Posterior vena cava (tissue), 2 donors: ENCODE measurements at regions not wholly inside any gene's neighbourhood (a gene's known extent, or its start where the extent isn't known, plus 50 kb on each side); places are given as distances from the start of the nearest gene placed in this dataset.
"Not testable (repeated sequence)": the region's sequence is repeated elsewhere in the genome, so short reads cannot be mapped to it uniquely, and the experiment has no call there.

ENCODE experiments used
- DNase-seq: peaks from one replicate; pipeline ENCODE4 v3.0.0-alpha.2; 2020; ENCODE audit warnings: low spot score
- intact Hi-C, 2 donors: fragments of 100-400 bp; cut with DNase I; formaldehyde crosslinking; loops; one replicate each; pipeline versions ENCODE4 v1.14.1 to v1.14.2; 2022 to 2023
- donor health status: DM: yes; HTN: yes; CAD: no.
- donor health status: DM: yes; HTN: yes; CAD: no.

DNA sequence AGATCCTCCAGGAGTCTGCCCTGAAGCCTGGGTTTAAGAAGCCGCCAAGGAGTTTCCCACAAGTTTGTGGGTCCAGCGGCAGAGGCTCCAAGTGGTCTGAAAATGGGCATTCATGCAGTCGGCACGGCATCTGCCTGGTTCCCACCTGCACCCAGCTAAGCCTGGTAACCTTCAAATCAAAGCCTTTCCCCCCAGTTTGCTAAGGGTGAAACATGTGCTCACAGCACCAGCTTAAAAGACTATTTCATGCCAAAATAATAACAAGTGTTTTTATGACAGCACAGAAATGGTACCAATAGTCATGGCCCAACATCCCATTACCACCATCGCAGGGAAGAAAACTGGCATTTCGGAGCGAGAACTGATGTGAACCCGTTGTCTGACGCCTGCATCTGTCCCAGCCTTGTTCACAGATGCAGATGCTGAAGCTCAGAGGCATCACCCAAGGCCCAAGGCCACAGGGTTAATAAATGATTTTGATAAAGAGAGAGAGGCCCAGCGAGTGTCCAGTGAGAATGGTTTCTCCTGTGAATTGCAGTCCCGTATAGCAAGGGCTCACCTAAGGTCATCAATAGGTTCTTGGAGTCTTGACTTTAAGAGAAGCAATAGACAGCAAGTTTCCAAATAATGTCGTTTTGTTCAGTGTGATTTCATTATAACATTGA, 188.0 kb upstream of the TPM1 start:
- no peak for DNase-seq
- intact Hi-C loops = no loop called here

DNA sequence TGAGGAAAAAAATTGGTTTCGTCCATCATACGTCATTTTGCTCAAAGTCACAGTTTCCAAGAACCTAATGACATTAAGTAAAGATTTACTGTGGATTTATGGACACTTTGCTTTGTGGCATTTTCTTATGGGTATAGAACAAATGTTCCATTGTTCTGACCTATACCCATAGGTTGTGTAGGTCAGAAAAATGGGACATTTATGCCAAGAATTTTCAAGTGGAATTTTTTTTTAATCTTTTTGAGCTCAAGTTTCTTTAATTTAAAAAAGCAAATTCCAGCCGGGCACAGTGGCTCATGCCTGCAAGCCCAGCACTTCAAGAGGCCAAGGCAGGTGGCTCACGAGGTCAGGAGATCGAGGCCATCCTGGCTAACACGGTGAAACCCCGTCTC, 187.5 kb upstream of the TPM1 start:
- intact Hi-C loops = no loop called here
- DNase-seq = no peak

GRCh38 chr15:62856466-62857246, 185.9 kb upstream of the TPM1 start:
- DNase-seq = no peak
- intact Hi-C loops = no loop called here

DNA sequence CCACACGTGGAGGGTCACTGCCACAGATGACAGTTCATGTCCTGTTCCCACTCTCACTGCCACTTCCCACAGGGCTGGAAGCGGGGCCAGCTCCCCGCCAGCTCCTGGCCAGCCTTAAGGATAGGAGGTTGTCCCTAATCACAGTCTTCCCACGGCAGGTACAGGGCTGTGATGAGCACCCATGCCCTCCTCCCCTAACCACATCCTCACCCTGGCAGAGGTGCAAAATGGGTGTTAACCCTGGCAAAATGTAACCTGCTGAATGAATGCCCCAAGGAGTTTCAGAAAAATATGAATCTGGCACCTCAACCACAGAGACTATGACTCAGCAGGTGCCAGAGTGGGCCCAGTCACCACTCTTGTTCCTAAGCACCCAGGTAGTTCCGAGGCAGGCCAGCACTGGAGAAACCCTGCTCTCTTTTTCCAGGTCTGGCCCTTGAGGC, 185.1 kb upstream of the TPM1 start:
- intact Hi-C loops = no loop called here
- DNase-seq = no peak

- DNase-seq = no peak
These were observed 184.2 kb upstream of the TPM1 start for GRCh38 chr15:62858343-62858742.

DNA sequence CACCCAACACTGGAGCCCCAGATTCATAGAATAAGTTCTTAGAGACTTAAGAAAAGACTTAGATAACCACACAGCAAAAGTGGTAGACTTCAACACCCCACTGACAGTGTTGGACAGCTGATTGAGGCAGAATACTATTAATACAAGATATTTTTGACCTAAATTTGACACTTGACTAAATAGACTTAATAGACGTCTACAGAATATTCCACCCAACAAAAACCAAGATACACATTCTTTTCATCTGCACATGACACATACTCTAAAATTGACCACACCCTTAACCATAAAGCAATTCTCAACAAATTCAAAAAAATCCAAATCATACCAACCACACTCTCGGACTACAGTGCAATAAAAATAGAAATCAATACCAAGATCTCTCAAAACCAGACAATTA, 179.8 kb upstream of the TPM1 start:
- intact Hi-C loops = no loop called here
- no peak for DNase-seq

More at GRCh38 chr15:62858343-62858742, 184.2 kb upstream of the TPM1 start:
- intact Hi-C loops = no loop called here

GRCh38 chr15:62866366-62866765, 176.2 kb upstream of the TPM1 start:
- intact Hi-C loops = no loop called here
- DNase-seq = no peak

DNA sequence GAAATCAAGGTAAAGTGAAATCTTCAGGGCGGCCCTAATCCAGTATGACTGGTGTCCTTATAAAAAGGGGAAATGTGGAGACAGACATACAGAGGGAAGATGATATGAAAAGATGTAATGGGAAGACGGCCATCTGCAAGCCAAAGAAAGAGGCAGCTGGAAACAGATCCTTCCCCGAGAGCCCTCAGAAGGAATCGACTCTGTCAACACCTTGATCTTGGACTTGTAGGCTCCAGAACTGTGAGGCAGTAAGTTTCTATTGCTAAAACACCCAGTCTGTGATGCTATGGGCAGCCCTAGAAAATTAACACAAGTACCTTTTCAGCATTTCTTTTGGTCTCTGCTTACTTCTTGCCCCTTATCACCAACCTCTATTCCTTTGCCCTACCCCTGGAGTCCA, 174.7 kb upstream of the TPM1 start:
- no peak for DNase-seq
- intact Hi-C loops = no loop called here

GRCh38 chr15:62868507-62868906, 174.0 kb upstream of the TPM1 start:
- intact Hi-C loops = no loop called here

GRCh38 chr15:62869116-62869515, 173.4 kb upstream of the TPM1 start:
- DNase-seq = no peak
- intact Hi-C loops = no loop called here

More at GRCh38 chr15:62868507-62868906, 174.0 kb upstream of the TPM1 start:
- DNase-seq = no peak

DNA sequence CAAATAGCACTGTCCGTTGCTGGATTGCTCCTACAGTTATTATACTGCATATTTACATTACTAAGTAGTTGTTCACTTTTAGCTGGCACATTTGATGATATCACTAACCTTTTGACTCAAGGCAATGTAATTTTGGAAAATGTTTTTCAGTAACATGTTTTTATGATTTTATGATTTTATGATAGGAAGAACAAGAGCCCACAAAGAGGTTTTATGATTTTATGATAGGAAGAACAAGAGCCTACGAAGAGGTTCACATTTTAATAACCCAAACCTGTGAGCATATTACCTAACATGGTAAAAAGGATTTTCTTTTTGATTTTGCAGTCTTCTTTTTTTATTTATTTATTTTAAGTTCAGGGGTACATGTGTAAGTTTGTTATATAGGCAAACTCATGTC, 172.3 kb upstream of the TPM1 start:
- intact Hi-C loops = no loop called here
- DNase-seq = no peak

DNA sequence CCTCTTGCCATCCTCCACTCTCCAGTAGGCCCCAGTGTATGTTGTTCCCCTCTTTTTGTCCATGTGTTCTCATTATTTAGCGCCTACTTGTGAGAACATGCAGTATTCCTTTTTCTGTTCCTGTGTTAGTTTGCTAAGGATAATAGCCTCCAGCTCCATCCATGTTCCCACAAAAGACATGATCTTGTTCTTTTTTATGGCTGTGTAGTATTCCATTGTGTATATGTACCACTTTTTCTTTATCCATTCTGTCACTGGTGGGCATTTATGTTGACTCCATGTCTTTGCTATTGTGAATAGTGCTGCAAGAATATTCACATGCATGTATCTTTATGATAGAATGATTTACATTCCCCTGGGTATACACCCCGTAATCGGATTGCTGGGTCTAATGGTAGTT, 171.8 kb upstream of the TPM1 start:
- intact Hi-C loops, DNase-seq: not testable (repeated sequence)

GRCh38 chr15:62873203-62873602, 169.3 kb upstream of the TPM1 start:
- intact Hi-C loops = no loop called here
- no peak for DNase-seq

DNA sequence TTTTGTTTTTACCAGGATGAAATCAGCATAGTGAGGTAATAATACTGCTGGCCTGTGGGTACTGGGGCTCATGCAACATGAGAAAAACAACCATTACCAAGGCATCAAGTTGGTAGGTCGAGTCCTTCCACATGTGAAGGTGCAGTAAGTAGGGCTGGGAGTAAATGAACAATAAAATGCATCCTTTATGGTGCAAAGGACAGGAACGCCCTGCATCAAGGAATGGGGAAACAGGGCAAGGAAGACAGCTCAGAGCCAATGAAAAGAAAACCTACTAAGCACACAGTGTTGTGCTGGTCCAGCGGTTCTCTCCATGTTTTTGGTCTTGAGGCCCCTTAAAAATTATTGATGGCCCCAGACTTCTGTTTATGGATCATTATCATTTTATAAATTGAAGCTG, 168.5 kb upstream of the TPM1 start:
- intact Hi-C loops = no loop called here
- no peak for DNase-seq

GRCh38 chr15:62874959-62875625, 167.5 kb upstream of the TPM1 start:
- DNase-seq = no peak
- intact Hi-C loops = no loop called here

DNA sequence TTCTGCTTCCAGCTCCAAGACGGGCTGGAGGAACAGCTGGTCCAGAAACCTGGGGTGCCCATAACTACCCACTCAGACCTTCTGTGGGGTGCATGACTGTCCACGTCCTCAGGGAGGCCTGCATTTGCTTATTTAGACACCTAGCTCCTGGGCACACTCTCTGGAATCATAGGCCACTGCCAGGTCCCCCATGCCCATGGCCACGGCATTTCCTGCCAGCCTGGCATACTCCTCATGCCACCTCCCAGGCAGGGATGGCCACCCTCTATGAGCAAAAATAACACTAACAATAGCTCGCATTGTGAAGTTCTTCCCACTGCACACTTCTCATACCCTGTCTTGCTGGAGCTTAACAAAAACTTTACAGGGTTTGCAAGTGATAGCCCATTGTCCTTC, 166.9 kb upstream of the TPM1 start:
- no peak for DNase-seq
- intact Hi-C loops = no loop called here

DNA sequence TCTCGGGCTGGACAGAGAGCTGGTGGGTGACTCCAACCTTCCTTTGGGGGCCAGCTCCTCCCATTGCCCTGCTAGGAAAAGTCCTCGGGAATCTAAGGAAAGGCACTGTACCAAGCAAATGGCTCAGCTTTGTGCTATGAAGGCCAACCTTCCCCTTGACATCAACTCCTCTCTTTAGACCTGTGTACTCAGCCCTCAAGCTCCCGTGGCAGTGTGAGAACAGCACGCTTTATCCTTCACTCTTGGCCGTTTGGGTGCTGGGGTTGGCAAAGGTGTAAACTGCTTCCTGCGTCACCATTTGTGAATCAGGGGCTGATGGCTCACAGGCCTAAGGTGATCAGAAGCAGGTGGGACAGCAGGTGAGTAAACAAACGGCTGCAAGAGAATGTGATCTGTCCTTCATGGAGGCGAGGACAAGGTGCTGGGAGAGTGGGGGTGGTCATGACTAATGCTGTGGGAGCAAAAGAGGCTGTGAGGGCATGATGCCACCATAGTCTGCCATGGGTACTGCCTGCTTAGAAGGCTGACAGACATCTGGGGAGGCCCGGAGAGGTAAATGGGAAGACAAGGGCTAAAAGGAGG, 165.2 kb upstream of the TPM1 start:
- no peak for DNase-seq
- intact Hi-C loops = no loop called here

DNA sequence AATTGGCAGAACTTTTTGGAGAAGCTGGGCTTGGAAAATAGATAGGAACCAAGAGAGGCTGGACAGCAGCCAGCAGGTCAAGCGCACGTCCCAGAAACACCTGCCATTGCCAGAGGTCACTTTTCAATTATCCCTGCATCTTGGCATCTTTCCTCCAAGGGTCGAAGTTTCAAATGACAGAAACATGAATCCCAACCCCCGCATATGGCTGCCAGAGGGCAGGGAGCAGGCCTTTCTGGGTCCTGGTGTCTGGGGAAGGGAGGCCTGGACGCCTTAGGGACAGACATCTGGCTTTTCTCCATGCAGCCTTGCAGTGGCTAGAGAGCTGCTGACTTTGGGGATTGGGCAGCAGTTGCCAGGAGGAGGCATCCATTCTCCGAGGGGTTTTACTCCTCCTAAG, 164.5 kb upstream of the TPM1 start:
- no peak for DNase-seq
- intact Hi-C loops = no loop called here

- intact Hi-C loops = no loop called here
- no peak for DNase-seq
These were observed 162.8 kb upstream of the TPM1 start for GRCh38 chr15:62879770-62880169.

DNA sequence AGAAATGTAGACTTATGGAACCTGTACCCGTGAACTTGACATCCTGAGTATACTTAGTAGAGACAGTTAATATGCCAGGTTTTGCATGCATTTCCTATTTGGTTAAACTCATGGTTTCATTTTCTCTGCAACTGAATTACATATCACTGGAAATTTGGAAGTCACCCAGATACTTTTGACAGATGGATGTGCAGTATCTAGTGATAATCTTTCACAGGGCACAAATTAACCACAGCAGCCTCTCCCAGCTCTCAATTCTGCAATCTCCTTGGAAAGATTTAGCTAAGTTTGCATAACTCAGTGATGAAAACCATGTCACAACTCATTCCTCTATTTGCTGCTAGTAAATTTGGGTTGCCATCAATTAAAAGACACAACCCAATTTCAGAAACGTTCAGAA, 162.3 kb upstream of the TPM1 start:
- intact Hi-C loops = no loop called here
- DNase-seq = no peak
